Astrocyte of the cerebellum (primary cell): ENCODE measurements at regions not wholly inside any gene's neighbourhood (a gene's known extent, or its start where the extent isn't known, plus 50 kb on each side); places are given as distances from the start of the nearest gene placed in this dataset.
A peak's percentile ranks its signal among the peaks of the same experiment; 100 is the strongest.
"Not testable (repeated sequence)": the region's sequence is repeated elsewhere in the genome, so short reads cannot be mapped to it uniquely, and the experiment has no call there.

ENCODE experiments used
- DNase-seq: peaks from one replicate; pipeline ENCODE4 v3.0.0-alpha.2; 2011; ENCODE audit warnings: low read depth
- H3K4me3 ChIP-seq: 2 replicates; pipeline ENCODE4 v1.5.1; 2011; ENCODE audit warnings: mild to moderate bottlenecking, low read depth, low read length, moderate library complexity
- CTCF ChIP-seq: IDR thresholded peaks from 2 replicates; pipeline ENCODE4 v1.5.1; 2012; ENCODE audit warnings: low read length, low read depth, moderate library complexity, mild to moderate bottlenecking; ENCODE audit errors: missing control alignments
- in situ Hi-C: cut with HindIII; loops from 2 replicates; pipeline ENCODE4 v1.10.0; 2017; ENCODE audit warnings: low sequenced_read_pairs

GRCh38 chr9:29066141-29066640 is 1492.9 kb upstream of the C9orf72 start:
- H3K4me3 ChIP-seq, result no peak overlapping the region
- no peak for TF ChIP-seq CTCF
- in situ Hi-C loops, result no loop called here
- DNase-seq, result no peak

- in situ Hi-C loops, result no loop called here
- DNase-seq, result no peak
- H3K4me3 ChIP-seq, result no peak overlapping the region
- no peak for TF ChIP-seq CTCF
Measured at GRCh38 chr9:29068461-29068860, 1495.2 kb upstream of the C9orf72 start.

GRCh38 chr9:29069376-29069775 is 1496.1 kb upstream of the C9orf72 start:
- no peak overlapping the region for H3K4me3 ChIP-seq
- no peak for TF ChIP-seq CTCF
- no peak for DNase-seq
- in situ Hi-C loops, result no loop called here

GRCh38 chr9:29078063-29078666 is 1504.9 kb upstream of the C9orf72 start:
- H3K4me3 ChIP-seq, result no peak overlapping the region
- DNase-seq, result peak; percentile 42
- in situ Hi-C loops, result no loop called here

GRCh38 chr9:29100762-29101161 is 1527.5 kb upstream of the C9orf72 start:
- DNase-seq, result no peak
- TF ChIP-seq CTCF, result no peak
- in situ Hi-C loops, result no loop called here
- no peak overlapping the region for H3K4me3 ChIP-seq

More at GRCh38 chr9:29078063-29078666, 1504.9 kb upstream of the C9orf72 start:
- no peak for TF ChIP-seq CTCF

- H3K4me3 ChIP-seq, DNase-seq, in situ Hi-C loops: not testable (repeated sequence)
Measured at GRCh38 chr9:29104166-29104565, 1530.9 kb upstream of the C9orf72 start.

- no peak overlapping the region for H3K4me3 ChIP-seq
- in situ Hi-C loops, result no loop called here
- no peak for TF ChIP-seq CTCF
- DNase-seq, result no peak
Measured at GRCh38 chr9:29118555-29118954, 1545.3 kb upstream of the C9orf72 start.
